ENCODE measurements at regions not wholly inside any gene's neighbourhood (a gene's known extent, or its start where the extent isn't known, plus 50 kb on each side); places are given as distances from the start of the nearest gene placed in this dataset.

DNA sequence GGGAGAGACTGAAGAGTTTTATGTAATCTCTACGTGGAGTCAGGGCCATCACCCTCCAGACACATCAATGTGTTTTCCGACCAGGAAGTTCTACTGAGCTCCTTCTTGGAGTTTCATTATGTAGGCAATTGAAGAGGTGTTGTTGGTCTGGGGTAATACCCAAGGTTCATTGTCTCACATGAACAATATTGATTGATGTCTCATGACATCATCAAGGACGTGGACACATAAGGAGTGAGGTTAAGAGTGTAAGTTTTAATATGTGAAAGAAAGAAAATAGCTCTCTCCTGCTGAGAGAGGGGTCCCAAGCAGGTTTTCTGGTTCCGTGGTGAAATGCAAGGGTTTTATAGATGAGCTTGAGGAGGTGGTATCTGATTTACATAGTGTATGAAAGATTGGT lies 280.7 kb upstream of the MIR17HG start:
- H3K4me3 ChIP-seq (ENCODE audit: low read depth, low read length), result no peak overlapping the region
- TF ChIP-seq, protein P1, sequence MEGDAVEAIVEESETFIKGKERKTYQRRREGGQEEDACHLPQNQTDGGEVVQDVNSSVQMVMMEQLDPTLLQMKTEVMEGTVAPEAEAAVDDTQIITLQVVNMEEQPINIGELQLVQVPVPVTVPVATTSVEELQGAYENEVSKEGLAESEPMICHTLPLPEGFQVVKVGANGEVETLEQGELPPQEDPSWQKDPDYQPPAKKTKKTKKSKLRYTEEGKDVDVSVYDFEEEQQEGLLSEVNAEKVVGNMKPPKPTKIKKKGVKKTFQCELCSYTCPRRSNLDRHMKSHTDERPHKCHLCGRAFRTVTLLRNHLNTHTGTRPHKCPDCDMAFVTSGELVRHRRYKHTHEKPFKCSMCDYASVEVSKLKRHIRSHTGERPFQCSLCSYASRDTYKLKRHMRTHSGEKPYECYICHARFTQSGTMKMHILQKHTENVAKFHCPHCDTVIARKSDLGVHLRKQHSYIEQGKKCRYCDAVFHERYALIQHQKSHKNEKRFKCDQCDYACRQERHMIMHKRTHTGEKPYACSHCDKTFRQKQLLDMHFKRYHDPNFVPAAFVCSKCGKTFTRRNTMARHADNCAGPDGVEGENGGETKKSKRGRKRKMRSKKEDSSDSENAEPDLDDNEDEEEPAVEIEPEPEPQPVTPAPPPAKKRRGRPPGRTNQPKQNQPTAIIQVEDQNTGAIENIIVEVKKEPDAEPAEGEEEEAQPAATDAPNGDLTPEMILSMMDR (IDR thresholded peaks at IDR 0.05; ENCODE audit: low read depth, low read length), result no peak
- DNase-seq (ENCODE audit: low read depth, low spot score), result no peak
- in situ Hi-C loops (cut with HindIII; ENCODE audit: low sequenced_read_pairs), result no loop called here

- no peak for DNase-seq (ENCODE audit: low read depth, low spot score)
- in situ Hi-C loops (cut with HindIII; ENCODE audit: low sequenced_read_pairs), result no loop called here
- H3K4me3 ChIP-seq (ENCODE audit: low read depth, low read length), result no peak overlapping the region
- TF ChIP-seq, protein P1 (IDR thresholded peaks at IDR 0.05; ENCODE audit: low read depth, low read length), result no peak
Measured at GRCh38 chr13:91072486-91072885, 275.0 kb upstream of the MIR17HG start.

GRCh38 chr13:91074091-91074490 lies 273.4 kb upstream of the MIR17HG start:
- TF ChIP-seq, protein P1 (IDR thresholded peaks at IDR 0.05; ENCODE audit: low read depth, low read length), result no peak
- H3K4me3 ChIP-seq (ENCODE audit: low read depth, low read length), result no peak overlapping the region
- DNase-seq (ENCODE audit: low read depth, low spot score), result no peak
- in situ Hi-C loops (cut with HindIII; ENCODE audit: low sequenced_read_pairs), result no loop called here

GRCh38 chr13:91076830-91077229 lies 270.7 kb upstream of the MIR17HG start:
- TF ChIP-seq, protein P1 (IDR thresholded peaks at IDR 0.05; ENCODE audit: low read depth, low read length), result no peak
- in situ Hi-C loops (cut with HindIII; ENCODE audit: low sequenced_read_pairs), result no loop called here
- H3K4me3 ChIP-seq (ENCODE audit: low read depth, low read length), result no peak overlapping the region
- no peak for DNase-seq (ENCODE audit: low read depth, low spot score)

GRCh38 chr13:91078093-91078679 lies 269.3 kb upstream of the MIR17HG start:
- no peak overlapping the region for H3K4me3 ChIP-seq (ENCODE audit: low read depth, low read length)
- in situ Hi-C loops (cut with HindIII; ENCODE audit: low sequenced_read_pairs), result no loop called here
- peak; percentile 22 for DNase-seq (ENCODE audit: low read depth, low spot score)
- TF ChIP-seq, protein P1 (IDR thresholded peaks at IDR 0.05; ENCODE audit: low read depth, low read length), result peak; percentile 33

- in situ Hi-C loops (cut with HindIII; ENCODE audit: low sequenced_read_pairs), result no loop called here
- TF ChIP-seq, protein P1 (IDR thresholded peaks at IDR 0.05; ENCODE audit: low read depth, low read length), result no peak
- no peak for DNase-seq (ENCODE audit: low read depth, low spot score)
- no peak overlapping the region for H3K4me3 ChIP-seq (ENCODE audit: low read depth, low read length)
Measured at GRCh38 chr13:91079176-91079575, 268.3 kb upstream of the MIR17HG start.

Measured in astrocyte of the spinal cord (primary cell).